Spleen (tissue), 7 donors: ENCODE measurements at regions not wholly inside any gene's neighbourhood (a gene's known extent, or its start where the extent isn't known, plus 50 kb on each side); places are given as distances from the start of the nearest gene placed in this dataset.

Experiments used
- CTCF ChIP-seq, 11 experiments: fragments of 200-600 bp in 7 of 11; fragments of 450-650 bp in 4 of 11; sonication (generic) in 4 of 11; IDR thresholded peaks in 8 of 11; conservative IDR thresholded peaks in 3 of 11; 1 replicate in 7 of 11; 2 replicates in 4 of 11; pipeline versions ENCODE4 v1.4.0 to v1.8.0; 2016 to 2021; ENCODE audit warnings: antibody characterized with exemption in 11 of 11, inconsistent platforms in 4 of 11, mild to moderate bottlenecking in 1 of 11
- POLR2A ChIP-seq, 3 donors: fragments of 450-650 bp; IDR thresholded peaks; one replicate each; pipeline ENCODE4 v1.5.1; 2017; ENCODE audit warnings: antibody characterized with exemption in 3 of 3, mild to moderate bottlenecking in 1 of 3
- donor health status: DM: no; HTN: no; CAD: no; lungs with moderate emphysema.
- donor health status: DM: no; HTN: no; CAD: no.
- donor health status: DM: no; HTN: no; CAD: no.

GRCh38 chr14:80378084-80378690, 166.9 kb upstream of the DIO2 start:
- TF ChIP-seq POLR2A (IDR thresholded peaks at IDR 0.05) (no peak), CTCF (IDR thresholded peaks at IDR 0.05 in 8 of 11, conservative IDR thresholded peaks at IDR 0.05 in 3 of 11) (no peak)
